HG03378 (cell line): ENCODE measurements at regions not wholly inside any gene's neighbourhood (a gene's known extent, or its start where the extent isn't known, plus 50 kb on each side); places are given as distances from the start of the nearest gene placed in this dataset.

Experiments used
- ATAC-seq: cut with Tn5 transposase; IDR thresholded peaks from one replicate; pipeline ENCODE4 v1.9.1; 2021; ENCODE audit warnings: mild to moderate bottlenecking, moderate library complexity; ENCODE audit not compliant: unreplicated experiment

- no peak for ATAC-seq
Measured at GRCh38 chr9:74303945-74304344, 193.2 kb upstream of the RORB start.

- no peak for ATAC-seq
Measured at GRCh38 chr9:74304598-74304997, 192.5 kb upstream of the RORB start.

- no peak for ATAC-seq
Measured at GRCh38 chr9:74309654-74310053, 187.5 kb upstream of the RORB start.

GRCh38 chr9:74317235-74317634, 179.9 kb upstream of the RORB start:
- no peak for ATAC-seq

- no peak for ATAC-seq
Measured at GRCh38 chr9:74321396-74321795, 175.7 kb upstream of the RORB start.

- ATAC-seq: no peak
Measured at GRCh38 chr9:74322661-74323314, 174.3 kb upstream of the RORB start.

GRCh38 chr9:74330487-74331214, 166.5 kb upstream of the RORB start:
- ATAC-seq: no peak

- no peak for ATAC-seq
Measured at GRCh38 chr9:74331607-74332006, 165.5 kb upstream of the RORB start.

- ATAC-seq: no peak
Measured at GRCh38 chr9:74333384-74334032, 163.6 kb upstream of the RORB start.

GRCh38 chr9:74334271-74334670, 162.9 kb upstream of the RORB start:
- ATAC-seq: no peak

GRCh38 chr9:74336161-74336560, 161.0 kb upstream of the RORB start:
- ATAC-seq: no peak

- ATAC-seq: no peak
Measured at GRCh38 chr9:74348777-74349176, 148.4 kb upstream of the RORB start.

GRCh38 chr9:74355107-74355506, 142.0 kb upstream of the RORB start:
- no peak for ATAC-seq

GRCh38 chr9:74357577-74357976, 139.6 kb upstream of the RORB start:
- ATAC-seq: no peak

GRCh38 chr9:74358959-74359358, 138.2 kb upstream of the RORB start:
- ATAC-seq: no peak

GRCh38 chr9:74361508-74361907, 135.6 kb upstream of the RORB start:
- no peak for ATAC-seq

- no peak for ATAC-seq
Measured at GRCh38 chr9:74362423-74362822, 134.7 kb upstream of the RORB start.

- no peak for ATAC-seq
Measured at GRCh38 chr9:74366111-74366510, 131.0 kb upstream of the RORB start.

GRCh38 chr9:74369844-74370243, 127.3 kb upstream of the RORB start:
- ATAC-seq: no peak

- ATAC-seq: no peak
Measured at GRCh38 chr9:74373348-74373747, 123.8 kb upstream of the RORB start.

GRCh38 chr9:74379718-74380117, 117.4 kb upstream of the RORB start:
- ATAC-seq: no peak

GRCh38 chr9:74391816-74392215, 105.3 kb upstream of the RORB start:
- no peak for ATAC-seq
